ENCODE measurements at regions not wholly inside any gene's neighbourhood (a gene's known extent, or its start where the extent isn't known, plus 50 kb on each side); places are given as distances from the start of the nearest gene placed in this dataset.

DNA sequence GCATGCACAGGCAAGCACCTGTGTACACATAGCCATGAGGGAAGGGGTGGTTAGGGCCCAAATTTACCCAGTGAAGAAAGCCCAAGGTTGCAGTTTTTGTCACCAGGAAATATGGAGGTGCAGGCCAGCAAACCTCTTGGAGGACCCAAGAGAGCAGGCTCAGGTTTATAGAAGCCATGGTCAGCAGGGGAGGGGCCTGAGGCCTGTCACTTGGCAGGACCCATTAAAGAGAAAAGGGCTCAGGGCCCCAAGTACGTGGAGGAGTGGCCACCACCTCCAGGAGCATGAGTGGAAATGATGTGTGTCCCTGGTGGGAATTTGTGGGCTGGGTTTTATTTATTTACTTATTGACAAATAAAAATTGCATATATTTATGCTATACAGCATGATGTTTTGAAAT lies 192.9 kb downstream of the HAUS1 start:
- Mint-ChIP-seq H3K36me3 (ENCODE audit: low read depth) (no peaks in the 10 kb centered on the region), H3K4me3 (no peak overlapping the region), H3K27me3 (ENCODE audit: insufficient read depth) (peaks cover 7% of the 10 kb centered on the region), H3K4me1 (peaks cover 2% of the 10 kb centered on the region), H3K9me3 (no peaks in the 10 kb centered on the region), H3K27ac (no peak overlapping the region)
- H3K27me3 ChIP-seq (ENCODE audit: control insufficient read depth, insufficient read depth, low read length, poor library complexity, severe bottlenecking): no peaks in the 10 kb centered on the region
- H3K4me3 ChIP-seq (ENCODE audit: low read length): no peak overlapping the region
- H3K36me3 ChIP-seq (ENCODE audit: control insufficient read depth, insufficient read depth, low read length): no peaks in the 10 kb centered on the region
- no peaks in the 10 kb centered on the region for H3K9me3 ChIP-seq (ENCODE audit: control insufficient read depth, low read length)
- TF ChIP-seq, protein P1, sequence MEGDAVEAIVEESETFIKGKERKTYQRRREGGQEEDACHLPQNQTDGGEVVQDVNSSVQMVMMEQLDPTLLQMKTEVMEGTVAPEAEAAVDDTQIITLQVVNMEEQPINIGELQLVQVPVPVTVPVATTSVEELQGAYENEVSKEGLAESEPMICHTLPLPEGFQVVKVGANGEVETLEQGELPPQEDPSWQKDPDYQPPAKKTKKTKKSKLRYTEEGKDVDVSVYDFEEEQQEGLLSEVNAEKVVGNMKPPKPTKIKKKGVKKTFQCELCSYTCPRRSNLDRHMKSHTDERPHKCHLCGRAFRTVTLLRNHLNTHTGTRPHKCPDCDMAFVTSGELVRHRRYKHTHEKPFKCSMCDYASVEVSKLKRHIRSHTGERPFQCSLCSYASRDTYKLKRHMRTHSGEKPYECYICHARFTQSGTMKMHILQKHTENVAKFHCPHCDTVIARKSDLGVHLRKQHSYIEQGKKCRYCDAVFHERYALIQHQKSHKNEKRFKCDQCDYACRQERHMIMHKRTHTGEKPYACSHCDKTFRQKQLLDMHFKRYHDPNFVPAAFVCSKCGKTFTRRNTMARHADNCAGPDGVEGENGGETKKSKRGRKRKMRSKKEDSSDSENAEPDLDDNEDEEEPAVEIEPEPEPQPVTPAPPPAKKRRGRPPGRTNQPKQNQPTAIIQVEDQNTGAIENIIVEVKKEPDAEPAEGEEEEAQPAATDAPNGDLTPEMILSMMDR (conservative IDR thresholded peaks at IDR 0.05): no peak
- 76% methylated on average over 1 of the region's 1 CpG; no CpG with 5 or more reads in 1 of the 2 experiments for WGBS, 2 experiments (ENCODE audit: insufficient coverage in 1 of 2, insufficient read length in 1 of 2)
- no peaks in the 10 kb centered on the region for H3K4me1 ChIP-seq (ENCODE audit: control insufficient read depth, insufficient read depth, low read length)
- no peak overlapping the region for H3K9ac ChIP-seq (ENCODE audit: extremely low read depth, low read length, poor library complexity, severe bottlenecking)
- no peak overlapping the region for H3K27ac ChIP-seq (ENCODE audit: low read depth, low read length)
- no peak for DNase-seq

DNA sequence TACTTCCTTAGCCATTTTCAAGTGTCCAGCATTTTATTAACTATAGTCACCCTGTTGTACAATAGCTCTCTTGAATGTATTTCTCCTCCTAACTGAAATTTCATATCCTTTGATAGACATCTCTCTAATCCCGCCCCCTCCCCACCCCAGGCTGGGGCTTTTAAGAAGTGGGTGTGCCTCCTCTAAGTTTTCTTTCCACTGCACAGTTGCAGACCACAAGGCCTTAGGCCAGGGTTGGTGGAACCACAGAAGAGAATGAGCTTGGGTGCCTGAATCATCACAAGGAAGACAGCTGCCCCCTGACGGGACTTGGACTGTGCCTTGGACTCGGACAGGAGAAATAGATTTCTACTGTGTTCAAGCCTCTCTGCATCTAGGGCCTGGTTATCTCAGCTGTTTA lies 193.4 kb downstream of the HAUS1 start:
- no peak overlapping the region for H3K27ac ChIP-seq (ENCODE audit: low read depth, low read length)
- H3K9ac ChIP-seq (ENCODE audit: extremely low read depth, low read length, poor library complexity, severe bottlenecking): no peak overlapping the region
- H3K27me3 ChIP-seq (ENCODE audit: control insufficient read depth, insufficient read depth, low read length, poor library complexity, severe bottlenecking): no peaks in the 10 kb centered on the region
- H3K27me3 Mint-ChIP-seq (ENCODE audit: insufficient read depth): peaks cover 7% of the 10 kb centered on the region
- H3K4me1 Mint-ChIP-seq: peaks cover 2% of the 10 kb centered on the region
- no peaks in the 10 kb centered on the region for H3K36me3 ChIP-seq (ENCODE audit: control insufficient read depth, insufficient read depth, low read length)
- H3K4me1 ChIP-seq (ENCODE audit: control insufficient read depth, insufficient read depth, low read length): no peaks in the 10 kb centered on the region
- H3K36me3 Mint-ChIP-seq (ENCODE audit: low read depth): no peaks in the 10 kb centered on the region
- no peak overlapping the region for H3K27ac Mint-ChIP-seq
- TF ChIP-seq, protein P1 (conservative IDR thresholded peaks at IDR 0.05): no peak
- H3K9me3 Mint-ChIP-seq: no peaks in the 10 kb centered on the region
- H3K9me3 ChIP-seq (ENCODE audit: control insufficient read depth, low read length): no peaks in the 10 kb centered on the region
- WGBS, 2 experiments (ENCODE audit: insufficient coverage in 1 of 2, insufficient read length in 1 of 2): 92 to 100% methylated on average over 2 to 3 of the region's 3 CpGs
- no peak overlapping the region for H3K4me3 Mint-ChIP-seq
- no peak overlapping the region for H3K4me3 ChIP-seq (ENCODE audit: low read length)
- no peak for DNase-seq

GRCh38 chr18:46298511-46298910 lies 194.3 kb downstream of the HAUS1 start:
- WGBS, 2 experiments (ENCODE audit: insufficient coverage in 1 of 2, insufficient read length in 1 of 2): 91 to 94% methylated on average over 5 to 6 of the region's 6 CpGs
- no peak overlapping the region for H3K9ac ChIP-seq (ENCODE audit: extremely low read depth, low read length, poor library complexity, severe bottlenecking)
- H3K9me3 Mint-ChIP-seq: peaks cover under 1% of the 10 kb centered on the region

More at GRCh38 chr18:46298511-46298910, 194.3 kb downstream of the HAUS1 start:
- Mint-ChIP-seq H3K27ac (no peak overlapping the region), H3K4me1 (peaks cover 2% of the 10 kb centered on the region), H3K36me3 (ENCODE audit: low read depth) (no peaks in the 10 kb centered on the region), H3K27me3 (ENCODE audit: insufficient read depth) (peaks cover 7% of the 10 kb centered on the region), H3K4me3 (no peak overlapping the region)
- H3K9me3 ChIP-seq (ENCODE audit: control insufficient read depth, low read length): no peaks in the 10 kb centered on the region
- H3K27ac ChIP-seq (ENCODE audit: low read depth, low read length): no peak overlapping the region
- H3K4me3 ChIP-seq (ENCODE audit: low read length): no peak overlapping the region
- TF ChIP-seq, protein P1 (conservative IDR thresholded peaks at IDR 0.05): no peak
- DNase-seq: peak; percentile 29
- H3K27me3 ChIP-seq (ENCODE audit: control insufficient read depth, insufficient read depth, low read length, poor library complexity, severe bottlenecking): no peaks in the 10 kb centered on the region
- H3K36me3 ChIP-seq (ENCODE audit: control insufficient read depth, insufficient read depth, low read length): no peaks in the 10 kb centered on the region
- H3K4me1 ChIP-seq (ENCODE audit: control insufficient read depth, insufficient read depth, low read length): no peaks in the 10 kb centered on the region
